K562 (cell line): ENCODE measurements at regions not wholly inside any gene's neighbourhood (a gene's known extent, or its start where the extent isn't known, plus 50 kb on each side); places are given as distances from the start of the nearest gene placed in this dataset.

Experiments used
- ATAC-seq: fragments of 200-7000 bp; cut with Tn5 transposase; 3 replicates; pipeline ENCODE4 v1.9.1; 2020; ENCODE audit warnings: moderate library complexity
- BruUV-seq: library from RNA; stranded (reverse); fragments of 400-500 nt; replicated peaks from 2 replicates; lab custom pipeline; 2021; lab: Mats Ljungman, UMichigan
- CTCF ChIA-PET: fragments of 300-600 bp; formaldehyde crosslinking; extraction: SDS; loops from one replicate; lab custom pipeline; 2021; ENCODE audit warnings: low intra/inter-chr PET ratio; lab: Yijun Ruan, JAX
- POLR2A ChIA-PET: fragments of 300-600, 350-650 bp; sonication (Branson Sonifier 250); formaldehyde crosslinking; extraction: SDS; loops from one replicate; lab custom pipeline; 2021; ENCODE audit warnings: antibody characterized with exemption, inconsistent platforms; lab: Yijun Ruan, JAX
- DNase-seq, 4 experiments: peaks; one replicate each; pipeline versions ENCODE4 v3.0.0 to v3.0.0-alpha.2; 2011 to 2018; ENCODE audit warnings: low spot score in 3 of 4, mixed read lengths in 3 of 4; ENCODE audit errors: extremely low read depth in 1 of 4
- FAIRE-seq: peaks from 2 replicates; lab custom pipeline; 2011; peaks lifted over from hg19 to GRCh38; lab: Jason Lieb, UNC
- H2AFZ ChIP-seq: 2 replicates; pipeline ENCODE4 v1.6.0; 2011; ENCODE audit warnings: low read depth, low read length, control low read depth, inconsistent platforms
- H3K27ac ChIP-seq: fragments of 200-600 bp; 3 replicates; pipeline ENCODE4 v1.8.0; 2011; ENCODE audit warnings: low read depth, mild to moderate bottlenecking, control low read depth, inconsistent platforms, low read length, moderate library complexity, mixed read lengths; ENCODE audit errors: extremely low read depth
- H3K27me3 ChIP-seq, 2 experiments: fragments of 300-600 bp in 1 of 2; 2 replicates in 1 of 2; 3 replicates in 1 of 2; pipeline versions ENCODE4 v1.6.0 to v1.8.0; 2011; ENCODE audit warnings: inconsistent platforms in 2 of 2, low read length in 2 of 2, mild to moderate bottlenecking in 1 of 2, mixed read lengths in 1 of 2, moderate library complexity in 1 of 2; ENCODE audit not compliant: control insufficient read depth in 2 of 2, insufficient read depth in 2 of 2
- H3K36me3 ChIP-seq: fragments of 300-600 bp; 3 replicates; pipeline ENCODE4 v1.8.0; 2011; ENCODE audit warnings: mild to moderate bottlenecking, low read length, inconsistent platforms; ENCODE audit not compliant: control insufficient read depth, insufficient read depth
- H3K4me1 ChIP-seq, 2 experiments: fragments of 200-600 bp in 1 of 2; replicated peaks in 1 of 2; 2 replicates in 1 of 2; 3 replicates in 1 of 2; pipeline versions ENCODE4 v1.5.1 to v1.8.0; 2011; ENCODE audit warnings: inconsistent platforms in 2 of 2, low read length in 2 of 2, mild to moderate bottlenecking in 1 of 2, mixed read lengths in 1 of 2, moderate library complexity in 1 of 2; ENCODE audit not compliant: control insufficient read depth in 2 of 2, insufficient read depth in 2 of 2
- H3K4me2 ChIP-seq: 2 replicates; pipeline ENCODE4 v1.6.1; 2011; ENCODE audit warnings: low read length, control low read depth, inconsistent platforms, mixed read lengths; ENCODE audit not compliant: insufficient read depth
- H3K4me3 ChIP-seq: fragments of 200-600 bp; sonication (generic), shearing (Covaris generic); 2 replicates; pipeline ENCODE4 v1.5.1; 2016; ENCODE audit warnings: control low read depth, inconsistent platforms
- H3K79me2 ChIP-seq: fragments of 200-600 bp; 3 replicates; pipeline ENCODE4 v1.8.0; 2011; ENCODE audit warnings: low read length, inconsistent platforms; ENCODE audit not compliant: control insufficient read depth, insufficient read depth
- H3K9ac ChIP-seq, 2 experiments: 2 replicates each; pipeline versions ENCODE4 v1.6.0 to v1.6.1; 2011; ENCODE audit warnings: low read depth in 2 of 2, low read length in 2 of 2, control low read depth in 1 of 2, inconsistent platforms in 1 of 2, mild to moderate bottlenecking in 1 of 2, mixed read lengths in 1 of 2; ENCODE audit not compliant: insufficient read depth in 1 of 2
- H3K9me1 ChIP-seq: one replicate; pipeline ENCODE4 v1.6.0; 2011; ENCODE audit warnings: inconsistent platforms, mild to moderate bottlenecking, low read length, moderate library complexity; ENCODE audit not compliant: control insufficient read depth, insufficient read depth
- H3K9me3 ChIP-seq: replicated peaks from 2 replicates; pipeline ENCODE4 v1.5.1; 2011; ENCODE audit warnings: low read depth, low read length, inconsistent platforms; ENCODE audit not compliant: control insufficient read depth, insufficient read depth
- H4K20me1 ChIP-seq: replicated peaks from 2 replicates; pipeline ENCODE4 v1.6.1; 2011; ENCODE audit warnings: low read length, inconsistent platforms, mixed read lengths; ENCODE audit not compliant: control insufficient read depth, insufficient read depth
- CBFA2T2 ChIP-seq: fragments of 450-650 bp; conservative IDR thresholded peaks from 2 replicates; pipeline ENCODE4 v1.6.1; 2017; ENCODE audit warnings: mild to moderate bottlenecking
- ZNF140 ChIP-seq: fragments of 250-450 bp; sonication (Bioruptor Pico); IDR thresholded peaks from 2 replicates; pipeline ENCODE4 v1.8.0; 2021; ENCODE audit warnings: moderate library complexity, mild to moderate bottlenecking, inconsistent platforms
- ZNF717 ChIP-seq: fragments of 250-450 bp; sonication (Bioruptor Pico); IDR thresholded peaks from 2 replicates; pipeline ENCODE4 v1.5.0; 2021
- WGBS: fragments of 100-300 bp; shearing (Covaris generic); methylation state at CpG from one replicate; pipeline ENCODE4 v1.1.6; 2016; ENCODE audit warnings: low coverage, mixed read lengths; ENCODE audit not compliant: insufficient coverage; ENCODE audit errors: missing lambda C conversion rate; 5-methylcytosine and 5-hydroxymethylcytosine counted together
- in situ Hi-C: fragments of 300-500 bp; cut with MboI; formaldehyde crosslinking; loops from 4 replicates; pipeline ENCODE4 v1.15.0; 2018; ENCODE audit warnings: inconsistent platforms, mixed read lengths
- intact Hi-C: fragments of 100-400 bp; cut with micrococcal nuclease; formaldehyde crosslinking; loops from 2 replicates; pipeline ENCODE4 v1.14.2; 2022
- TF ChIP-seq, protein P1 (sequence below): fragments of 250-450 bp; sonication (Bioruptor Pico); IDR thresholded peaks from 2 replicates; pipeline ENCODE4 v1.8.0; 2022; ENCODE audit warnings: inconsistent platforms, mild to moderate bottlenecking, moderate library complexity, borderline replicate concordance
- TF ChIP-seq, protein P2 (sequence below): fragments of 150-350 bp; IDR thresholded peaks from 2 replicates; pipeline ENCODE4 v1.6.1; 2014; ENCODE audit warnings: low read depth, mild to moderate bottlenecking, low read length, borderline replicate concordance

DNA sequence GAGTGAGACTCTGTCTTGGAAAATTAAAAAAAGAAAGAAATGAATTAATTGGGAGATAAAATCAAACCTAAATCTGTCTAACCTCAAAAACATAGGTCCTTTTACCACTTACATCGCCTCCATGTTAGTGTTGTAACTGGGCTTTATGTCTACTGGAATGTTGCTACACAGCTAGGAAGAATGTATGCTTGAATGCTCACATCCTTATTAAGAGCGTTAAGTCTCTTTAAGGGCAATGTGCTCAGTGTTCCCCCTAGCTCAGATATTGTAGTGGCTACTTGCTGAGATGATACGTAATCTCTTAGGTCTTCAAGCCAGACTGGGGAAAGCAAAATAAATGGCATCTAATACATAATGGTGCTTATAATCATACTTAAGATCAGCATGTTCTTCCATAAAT, 1072.8 kb downstream of the PDHA2 start:
- Histone ChIP-seq H3K4me2 (no peak overlapping the region), H3K9me1 (no peaks in the 10 kb centered on the region), H3K9ac (no peak overlapping the region), H3K4me3 (no peak overlapping the region), H3K79me2 (no peaks in the 10 kb centered on the region), H2AFZ (no peak overlapping the region), H3K9me3 (no peaks in the 10 kb centered on the region; the same call in 1 of the 2 replicates), H4K20me1 (no peaks in the 10 kb centered on the region), H3K27ac (no peak overlapping the region), H3K27me3 (no peaks in the 10 kb centered on the region)
- in situ Hi-C loops = no loop called here
- no TSS peak for BruUV-seq
- POLR2A ChIA-PET = no interaction called here
- FAIRE-seq (no peak), DNase-seq (no peak)
- WGBS = 12% methylated on average over 3 of the region's 3 CpGs
- intact Hi-C loops = no loop called here
- TF ChIP-seq, protein P1, sequence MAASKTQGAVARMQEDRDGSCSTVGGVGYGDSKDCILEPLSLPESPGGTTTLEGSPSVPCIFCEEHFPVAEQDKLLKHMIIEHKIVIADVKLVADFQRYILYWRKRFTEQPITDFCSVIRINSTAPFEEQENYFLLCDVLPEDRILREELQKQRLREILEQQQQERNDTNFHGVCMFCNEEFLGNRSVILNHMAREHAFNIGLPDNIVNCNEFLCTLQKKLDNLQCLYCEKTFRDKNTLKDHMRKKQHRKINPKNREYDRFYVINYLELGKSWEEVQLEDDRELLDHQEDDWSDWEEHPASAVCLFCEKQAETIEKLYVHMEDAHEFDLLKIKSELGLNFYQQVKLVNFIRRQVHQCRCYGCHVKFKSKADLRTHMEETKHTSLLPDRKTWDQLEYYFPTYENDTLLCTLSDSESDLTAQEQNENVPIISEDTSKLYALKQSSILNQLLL = no peak
- no peak for TF ChIP-seq CBFA2T2
- no peak for TF ChIP-seq ZNF140 (CRISPR knock-in tag)
- TF ChIP-seq, protein P2, sequence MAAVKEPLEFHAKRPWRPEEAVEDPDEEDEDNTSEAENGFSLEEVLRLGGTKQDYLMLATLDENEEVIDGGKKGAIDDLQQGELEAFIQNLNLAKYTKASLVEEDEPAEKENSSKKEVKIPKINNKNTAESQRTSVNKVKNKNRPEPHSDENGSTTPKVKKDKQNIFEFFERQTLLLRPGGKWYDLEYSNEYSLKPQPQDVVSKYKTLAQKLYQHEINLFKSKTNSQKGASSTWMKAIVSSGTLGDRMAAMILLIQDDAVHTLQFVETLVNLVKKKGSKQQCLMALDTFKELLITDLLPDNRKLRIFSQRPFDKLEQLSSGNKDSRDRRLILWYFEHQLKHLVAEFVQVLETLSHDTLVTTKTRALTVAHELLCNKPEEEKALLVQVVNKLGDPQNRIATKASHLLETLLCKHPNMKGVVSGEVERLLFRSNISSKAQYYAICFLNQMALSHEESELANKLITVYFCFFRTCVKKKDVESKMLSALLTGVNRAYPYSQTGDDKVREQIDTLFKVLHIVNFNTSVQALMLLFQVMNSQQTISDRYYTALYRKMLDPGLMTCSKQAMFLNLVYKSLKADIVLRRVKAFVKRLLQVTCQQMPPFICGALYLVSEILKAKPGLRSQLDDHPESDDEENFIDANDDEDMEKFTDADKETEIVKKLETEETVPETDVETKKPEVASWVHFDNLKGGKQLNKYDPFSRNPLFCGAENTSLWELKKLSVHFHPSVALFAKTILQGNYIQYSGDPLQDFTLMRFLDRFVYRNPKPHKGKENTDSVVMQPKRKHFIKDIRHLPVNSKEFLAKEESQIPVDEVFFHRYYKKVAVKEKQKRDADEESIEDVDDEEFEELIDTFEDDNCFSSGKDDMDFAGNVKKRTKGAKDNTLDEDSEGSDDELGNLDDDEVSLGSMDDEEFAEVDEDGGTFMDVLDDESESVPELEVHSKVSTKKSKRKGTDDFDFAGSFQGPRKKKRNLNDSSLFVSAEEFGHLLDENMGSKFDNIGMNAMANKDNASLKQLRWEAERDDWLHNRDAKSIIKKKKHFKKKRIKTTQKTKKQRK = no peak
- no peak for TF ChIP-seq ZNF717 (CRISPR knock-in tag)
- TF ChIP-seq, all 486 proteins: peak for 0
- no peaks in the 10 kb centered on the region for H3K36me3 ChIP-seq
- no peak for ATAC-seq
- no peaks in the 10 kb centered on the region for H3K4me1 ChIP-seq
- CTCF ChIA-PET = no interaction called here
